DMS79 treated with DMSO at 0.1 percent for 48 hours (cell line): ENCODE measurements at regions not wholly inside any gene's neighbourhood (a gene's known extent, or its start where the extent isn't known, plus 50 kb on each side); places are given as distances from the start of the nearest gene placed in this dataset.
A peak's percentile ranks its signal among the peaks of the same experiment; 100 is the strongest.

Experiments used
- DNase-seq: peaks from one replicate; lab custom pipeline; 2025; lab: John Stamatoyannopoulos, UW

DNA sequence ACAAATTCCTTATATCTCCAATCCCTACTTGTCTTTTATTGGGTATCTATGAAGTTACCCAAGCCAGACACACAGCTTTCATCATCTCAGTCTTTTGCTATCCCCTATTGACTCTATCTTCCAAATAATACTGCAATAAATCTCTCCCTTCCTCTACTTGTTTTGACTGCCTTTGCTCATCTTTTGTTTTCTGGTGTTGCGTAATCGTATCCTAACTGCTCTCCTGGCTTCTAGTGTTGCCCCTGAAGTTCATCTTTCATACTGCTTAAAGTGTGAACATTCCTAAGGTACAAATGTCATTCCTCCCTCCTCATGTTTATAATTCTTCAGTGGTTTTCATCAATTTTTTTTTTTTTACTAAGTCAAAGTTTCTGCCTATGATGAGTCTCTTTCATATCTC, 491.3 kb upstream of the DCC start:
- DNase-seq: no peak

DNA sequence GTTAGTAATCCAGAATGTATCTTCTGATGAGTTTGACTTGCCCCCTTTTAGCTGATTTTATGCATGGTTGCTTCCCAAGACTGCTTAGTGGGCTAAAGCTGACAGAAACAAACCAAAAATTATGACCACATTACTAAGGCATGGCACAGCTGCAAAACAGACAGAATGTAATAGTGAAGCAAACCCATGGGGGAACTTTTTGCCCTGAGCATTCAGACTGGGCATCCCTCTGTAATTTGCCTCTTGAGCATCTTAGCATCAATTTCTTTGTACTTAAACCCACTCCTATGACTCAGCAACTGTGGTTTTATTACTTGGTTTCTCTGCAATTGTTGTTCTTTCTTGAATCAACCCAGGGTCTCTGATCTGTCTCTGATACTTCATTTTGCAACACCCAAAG, 487.3 kb upstream of the DCC start:
- DNase-seq: no peak

DNA sequence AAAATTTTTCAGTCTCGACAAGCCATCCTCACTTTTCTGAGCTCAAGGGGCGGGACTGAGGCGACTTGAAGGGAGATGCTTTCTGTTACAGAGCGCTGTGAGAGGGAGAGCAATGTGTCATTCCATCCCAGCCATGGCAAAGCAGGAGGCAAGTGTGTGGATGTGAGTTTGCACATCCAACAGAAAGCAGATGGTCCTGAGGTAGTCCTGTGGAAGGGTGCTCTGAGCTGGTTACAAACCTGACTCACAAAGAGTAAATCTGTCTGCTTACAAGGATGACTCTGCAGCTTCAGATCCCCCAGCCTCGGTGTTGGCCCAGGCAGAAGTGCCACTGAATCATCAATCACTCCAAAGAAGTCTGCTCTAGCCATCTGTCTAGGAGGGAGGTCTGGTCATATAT, 482.0 kb upstream of the DCC start:
- DNase-seq: no peak

DNA sequence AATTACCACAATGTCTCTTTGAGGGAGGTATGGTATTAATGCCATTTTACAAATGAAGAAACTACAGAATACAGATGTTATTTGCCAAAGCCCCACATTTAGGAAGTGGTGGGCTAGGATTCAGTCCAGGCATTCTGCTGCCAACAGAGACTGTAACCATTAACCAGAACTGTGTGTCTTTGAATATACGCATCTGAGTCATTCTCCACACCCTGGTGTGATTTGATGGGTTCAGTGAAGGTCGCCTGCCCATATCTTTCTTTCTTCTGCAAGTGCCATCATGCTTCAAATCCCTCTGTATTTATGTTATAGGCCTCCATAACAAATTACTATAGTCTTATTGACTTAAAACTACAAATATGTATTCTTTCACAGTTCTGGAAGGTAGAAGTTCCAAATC, 479.0 kb upstream of the DCC start:
- no peak for DNase-seq

DNA sequence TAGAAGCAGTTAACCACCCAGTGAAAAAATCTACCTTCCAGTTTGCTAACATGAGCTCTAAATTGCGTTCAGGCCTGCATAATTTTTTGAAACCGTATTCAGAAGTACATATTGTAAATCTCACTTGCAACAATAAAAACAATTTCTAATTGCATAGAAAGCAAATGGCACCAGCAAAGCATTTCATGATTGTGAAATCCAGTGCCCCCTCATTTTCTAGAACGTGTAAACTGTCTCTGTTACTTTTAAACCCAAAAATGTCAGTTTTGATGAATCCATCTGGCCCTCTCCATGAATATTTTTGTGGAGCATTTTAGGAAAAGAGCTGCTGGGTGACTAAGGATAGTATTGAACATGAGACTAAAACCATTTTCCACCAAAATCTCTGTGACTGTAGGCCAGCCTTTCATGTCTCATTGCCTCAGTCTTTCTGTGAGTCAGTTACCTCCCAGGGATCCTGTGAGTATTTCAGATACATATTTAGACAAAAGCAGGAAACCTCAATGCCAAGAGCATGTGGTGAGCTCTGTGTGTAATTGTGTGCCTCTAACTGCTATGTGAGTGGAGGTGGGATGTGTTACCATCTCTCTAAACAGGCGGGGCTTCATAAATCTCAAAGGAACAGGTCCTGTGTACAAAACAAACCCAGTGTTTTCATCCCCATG, 477.8 kb upstream of the DCC start:
- no peak for DNase-seq

DNA sequence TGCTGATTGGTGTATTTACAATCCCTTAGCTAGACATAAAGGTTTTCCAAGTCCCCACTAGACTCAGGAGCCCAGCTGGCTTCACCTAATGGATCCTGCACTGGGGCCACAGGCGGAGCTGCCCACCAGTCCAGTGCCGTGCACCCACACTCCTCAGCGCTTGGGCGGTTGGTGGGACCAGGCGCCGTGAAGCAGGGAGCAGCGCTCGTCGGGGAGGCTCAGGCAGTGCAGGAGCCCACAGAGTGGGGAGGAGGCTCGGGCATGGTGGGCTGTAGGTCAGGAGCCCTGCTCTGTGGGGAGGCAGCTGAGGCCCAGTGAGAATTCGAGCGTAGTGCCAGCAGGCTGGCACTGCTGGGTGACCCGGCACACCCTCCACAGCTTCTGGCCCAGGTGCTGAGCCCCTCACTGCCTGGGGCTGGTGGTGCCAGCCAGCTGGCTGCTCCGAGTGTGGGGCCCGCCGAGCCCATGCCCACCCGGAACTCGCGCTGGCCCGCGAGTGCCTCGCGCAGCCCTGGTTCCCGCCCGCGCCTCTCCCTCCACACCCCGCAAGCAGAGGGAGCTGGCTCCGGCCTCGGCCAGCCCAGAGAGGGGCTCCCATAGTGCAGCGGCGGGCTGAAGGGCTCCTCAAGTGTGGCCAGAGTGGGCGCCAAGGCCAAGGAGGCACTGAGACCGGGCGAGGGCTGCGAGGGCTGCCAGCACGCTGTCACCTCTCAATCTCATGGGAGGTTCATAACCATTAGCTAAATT, 475.6 kb upstream of the DCC start:
- DNase-seq: no peak

DNA sequence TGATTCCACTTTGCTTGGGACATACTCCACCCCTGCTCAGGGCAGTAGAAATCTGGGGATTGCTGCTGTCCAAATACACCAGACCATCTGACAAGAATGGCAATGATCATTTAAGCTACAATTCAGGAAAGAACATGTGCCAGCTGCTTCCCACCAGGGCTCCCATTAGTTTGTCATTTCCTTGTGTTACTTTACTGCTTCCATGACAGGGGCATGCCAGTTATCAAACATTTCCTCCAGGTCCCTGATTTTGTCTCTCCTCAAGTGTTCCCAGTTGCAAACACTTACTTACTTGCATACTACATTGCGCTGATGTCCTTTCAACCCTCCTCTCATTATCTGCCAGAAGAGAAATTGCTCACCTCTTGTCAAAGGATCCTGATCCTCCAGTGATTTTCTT, 474.5 kb upstream of the DCC start:
- DNase-seq: no peak

DNA sequence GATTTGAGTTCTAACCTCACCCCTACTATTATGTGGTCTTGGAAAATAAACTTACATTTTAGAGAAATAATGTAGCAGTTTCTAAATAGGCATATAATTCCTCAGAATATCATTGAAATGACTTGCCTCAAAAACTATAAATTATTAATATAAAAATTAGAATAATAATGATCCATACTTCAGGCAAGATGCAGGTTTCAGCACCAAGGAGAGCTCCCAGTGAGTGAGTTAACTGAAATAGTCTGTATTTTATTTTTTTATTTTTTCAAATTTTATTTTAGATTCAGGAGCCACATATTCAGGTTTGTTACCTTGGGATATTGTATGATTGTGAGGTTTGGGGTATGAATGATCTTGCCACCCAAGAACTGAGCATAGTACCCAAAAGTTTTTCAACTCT, 472.2 kb upstream of the DCC start:
- DNase-seq: no peak

DNA sequence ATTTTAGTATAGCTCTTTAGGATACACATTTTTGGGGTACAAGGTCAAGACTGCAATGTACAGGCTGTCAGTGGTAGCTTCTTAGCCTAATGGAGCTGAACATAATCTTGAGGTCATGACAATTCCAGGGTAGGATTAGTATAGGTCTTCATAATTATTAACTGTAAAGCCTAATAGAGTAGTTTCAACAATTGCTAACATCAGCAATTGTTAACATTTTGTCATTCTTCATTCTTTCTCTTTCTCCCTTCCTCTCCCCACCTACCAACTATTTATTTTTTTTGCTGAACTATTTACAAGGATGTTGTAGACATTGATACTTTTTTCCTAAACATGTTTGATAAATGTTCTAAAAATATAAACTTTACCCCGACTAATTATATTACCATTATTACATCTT, 461.3 kb upstream of the DCC start:
- DNase-seq: no peak

DNA sequence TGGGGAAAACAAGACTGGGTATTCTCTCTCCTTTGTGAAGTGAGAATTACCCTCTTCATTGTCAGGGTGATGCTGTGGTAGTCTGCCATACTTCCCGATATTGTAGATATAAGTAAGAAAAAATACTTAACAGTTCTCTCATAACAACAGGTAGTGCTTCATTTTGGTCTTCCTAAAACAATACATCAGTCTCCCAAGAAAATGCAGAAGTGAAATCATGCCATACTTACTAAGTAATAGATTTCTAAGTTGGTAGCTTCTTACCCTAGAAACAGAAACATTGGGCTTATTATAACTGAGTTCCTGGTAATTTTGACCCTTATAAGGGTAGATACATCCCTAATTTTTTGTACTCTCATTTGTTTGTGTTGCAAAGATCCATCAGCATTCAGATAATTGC, 460.7 kb upstream of the DCC start:
- no peak for DNase-seq

DNA sequence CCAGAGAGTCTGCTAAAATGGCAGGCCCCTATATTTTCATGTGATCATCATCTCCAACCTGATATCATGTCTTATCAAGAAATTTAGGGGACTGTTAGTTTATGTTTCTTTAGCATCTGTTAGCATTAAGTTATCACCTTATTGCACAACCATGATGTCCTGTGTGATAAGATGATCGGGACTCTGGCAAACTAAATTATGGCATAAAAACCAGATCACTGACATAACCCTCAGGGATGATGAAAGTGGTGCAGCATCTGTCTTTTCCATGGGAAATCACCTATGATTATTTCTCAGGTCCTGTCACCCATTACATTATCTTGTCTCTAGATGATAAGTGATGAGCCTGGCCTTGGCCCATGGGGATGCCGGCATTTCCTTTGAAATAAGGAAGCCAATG, 458.6 kb upstream of the DCC start:
- no peak for DNase-seq

DNA sequence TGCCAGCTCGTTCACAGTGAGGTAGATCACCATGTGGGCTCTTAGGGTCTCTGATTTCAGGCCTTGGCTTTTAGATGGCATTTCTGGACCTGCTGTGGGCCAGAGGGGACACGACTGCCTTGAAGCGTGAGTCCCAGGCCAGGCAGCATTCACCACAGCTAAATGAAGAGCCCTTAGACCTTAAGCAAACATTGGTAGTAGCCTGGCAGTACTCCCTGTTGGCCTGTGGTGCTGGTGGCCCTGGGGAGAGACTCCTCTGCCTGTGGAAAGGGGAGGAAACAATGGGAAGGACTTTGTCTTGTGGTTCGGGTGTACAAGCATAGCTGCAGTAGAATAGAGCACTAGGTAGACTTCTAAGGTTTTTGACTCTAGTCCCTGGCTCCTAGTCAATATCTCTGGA, 456.0 kb upstream of the DCC start:
- no peak for DNase-seq

DNA sequence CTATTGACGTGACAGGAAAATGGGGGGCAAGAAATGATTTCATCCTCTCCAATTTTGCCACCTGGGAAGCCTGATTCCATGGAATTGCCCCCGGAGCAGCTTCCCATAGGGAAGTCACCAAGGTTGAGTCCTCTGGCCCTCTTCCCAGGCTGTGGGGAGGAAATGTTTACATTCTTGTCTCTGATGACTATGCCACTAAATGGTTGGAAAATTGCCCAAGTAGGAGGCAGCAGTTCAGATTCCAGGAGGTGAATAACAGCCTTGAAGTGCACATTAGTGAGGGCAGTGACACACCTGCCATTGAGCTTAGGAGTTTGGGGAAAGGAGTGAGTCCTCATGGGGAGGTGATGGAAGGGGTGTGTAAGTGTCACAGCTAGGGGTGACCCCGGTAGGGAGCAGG, 449.2 kb upstream of the DCC start:
- DNase-seq: peak; percentile 10

DNA sequence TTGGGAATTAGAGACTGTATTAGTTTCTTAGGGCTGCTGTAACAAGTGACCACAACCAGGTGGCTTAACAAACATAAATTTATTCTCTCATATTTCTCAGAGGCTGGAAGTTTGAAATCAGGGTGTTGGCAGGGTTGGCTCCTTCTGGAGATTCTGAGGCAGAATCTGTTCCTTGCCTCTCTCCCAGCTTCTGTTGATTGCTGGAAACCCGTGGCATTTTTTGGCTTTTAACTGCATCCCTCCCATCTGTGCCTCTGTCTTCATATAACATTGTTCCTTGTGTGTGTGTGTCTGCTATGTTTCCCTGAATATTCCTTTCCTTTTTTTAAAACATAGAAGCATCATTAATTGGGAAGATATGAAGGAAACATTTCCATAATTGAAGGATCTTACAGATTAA, 448.1 kb upstream of the DCC start:
- no peak for DNase-seq

DNA sequence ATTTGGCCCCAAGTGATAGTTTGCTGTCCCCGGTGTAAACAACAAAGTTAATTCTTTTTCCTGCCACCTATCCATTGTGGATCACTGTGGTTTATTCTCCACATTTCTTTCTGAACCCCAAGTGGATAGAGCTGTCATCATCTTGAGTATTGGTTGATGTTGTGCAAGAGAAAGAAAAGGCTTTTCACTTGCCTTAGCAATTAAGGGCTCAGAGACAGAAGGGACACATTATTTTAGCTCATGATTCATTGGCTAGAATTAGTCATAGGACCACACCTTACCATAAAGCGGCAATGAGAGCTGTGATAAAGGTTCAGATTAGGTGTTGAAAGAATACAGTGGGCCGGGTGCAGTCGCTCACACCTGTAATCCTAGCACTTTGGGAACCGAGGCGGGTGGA, 442.1 kb upstream of the DCC start:
- no peak for DNase-seq

DNA sequence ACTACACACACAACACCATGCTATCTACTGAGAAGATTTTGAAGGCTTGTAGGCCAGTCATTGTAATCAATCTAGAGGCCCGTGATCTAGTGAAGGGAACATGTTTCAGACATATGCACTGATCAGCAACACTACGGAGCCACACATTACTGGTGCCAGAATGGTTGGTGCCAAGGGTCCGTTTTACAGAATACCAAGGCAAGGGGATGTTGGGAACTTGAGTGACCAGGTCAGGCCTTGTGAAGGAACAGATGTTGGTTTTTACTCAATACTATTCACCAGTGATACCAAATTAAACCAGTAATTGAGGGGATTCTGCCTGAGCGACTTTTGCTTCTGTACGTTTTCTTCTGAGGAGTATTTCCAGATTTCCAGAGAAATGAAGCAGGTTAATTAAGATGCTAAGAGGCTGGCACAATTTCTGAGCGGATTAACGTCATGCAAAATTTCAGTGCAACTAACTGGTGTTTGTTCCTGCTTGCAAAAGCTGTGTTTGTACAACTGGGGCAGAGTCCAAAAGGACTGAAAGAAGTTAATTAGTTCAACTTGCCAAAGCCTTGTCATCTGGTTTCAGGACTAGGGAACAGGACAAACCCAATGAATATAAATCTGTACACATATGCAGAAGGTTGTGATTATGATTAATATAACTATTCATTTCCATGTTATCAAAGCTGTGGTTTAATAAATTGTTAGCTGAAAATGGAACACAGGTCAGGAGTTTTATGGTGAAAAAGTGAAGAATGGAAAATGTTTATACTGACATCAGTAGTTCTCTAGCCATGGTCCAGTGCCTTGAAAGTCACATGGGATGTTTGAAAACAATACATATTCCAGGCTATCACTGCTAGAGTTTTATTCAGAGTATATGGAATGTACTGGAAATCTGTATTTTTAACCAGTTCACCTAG, 432.1 kb upstream of the DCC start:
- no peak for DNase-seq

DNA sequence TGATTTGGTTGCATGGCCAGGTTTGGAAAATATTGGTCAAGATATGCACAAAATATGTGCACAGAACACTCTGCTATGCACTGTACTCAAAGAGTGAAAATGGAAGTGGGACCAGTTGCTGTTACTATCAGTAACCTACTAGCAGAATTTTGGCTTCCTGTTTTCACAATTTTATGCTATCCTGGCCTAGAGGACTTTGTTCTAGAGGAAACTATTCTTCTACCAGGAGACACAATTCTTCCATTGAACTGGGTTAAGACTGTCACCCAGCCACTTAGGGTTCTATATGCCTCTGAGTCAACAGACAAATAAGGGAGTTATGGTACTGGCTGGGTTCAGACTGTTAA, 431.4 kb upstream of the DCC start:
- DNase-seq: no peak

DNA sequence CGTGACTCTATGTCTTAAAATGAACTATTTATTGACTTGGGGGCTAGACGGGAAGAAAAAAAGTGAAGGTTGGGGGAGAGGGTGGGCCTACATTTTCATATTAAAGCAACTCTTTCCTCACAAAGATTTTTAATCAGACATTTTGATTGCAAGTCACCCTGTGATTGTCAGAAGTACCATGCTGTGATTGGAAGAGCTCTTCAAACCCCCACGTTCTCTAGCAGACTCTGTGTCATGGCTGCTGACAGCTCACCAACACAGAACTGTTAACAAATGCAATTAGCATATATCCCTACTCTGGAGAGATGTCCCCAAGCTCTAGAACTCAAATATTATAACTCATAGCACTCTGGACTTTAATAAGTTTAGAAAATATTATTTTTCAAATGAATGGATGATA, 428.4 kb upstream of the DCC start:
- no peak for DNase-seq

DNA sequence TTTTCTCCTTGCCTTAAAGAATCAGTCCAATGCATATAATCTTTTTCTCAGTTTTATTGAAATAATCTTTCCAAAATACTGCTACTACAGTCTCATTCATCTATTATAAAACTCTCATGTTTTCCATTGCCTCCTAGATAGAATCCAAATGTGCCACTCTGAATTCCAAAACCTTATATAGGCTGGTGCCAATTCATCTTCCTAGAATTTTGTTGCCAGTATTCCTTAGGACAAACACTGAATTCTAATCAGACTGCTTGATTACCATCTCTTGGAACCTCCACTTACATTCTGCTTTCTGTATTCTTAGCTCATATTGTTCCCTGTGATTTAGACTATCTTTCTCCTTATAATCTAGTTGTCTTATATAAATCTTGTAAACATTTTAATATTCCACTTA, 427.6 kb upstream of the DCC start:
- no peak for DNase-seq

DNA sequence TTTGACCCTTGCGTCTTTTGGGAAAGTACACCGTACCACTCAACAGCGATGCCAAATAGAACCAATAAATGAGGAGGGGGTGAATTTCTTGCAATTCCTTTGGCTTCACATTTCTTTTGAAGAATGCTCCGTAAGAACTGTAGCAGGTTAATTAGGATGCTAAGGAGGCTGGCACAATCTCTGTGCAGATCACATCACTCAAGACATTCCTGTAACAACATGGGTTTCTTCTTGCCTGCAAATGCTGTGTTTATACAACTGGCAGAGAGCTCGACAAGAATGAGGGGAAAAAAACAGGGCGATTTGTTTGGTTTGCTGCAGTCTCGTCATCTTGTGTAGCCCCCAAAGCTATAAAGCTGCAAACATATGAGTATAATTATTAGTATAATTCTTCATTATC, 424.8 kb upstream of the DCC start:
- no peak for DNase-seq

DNA sequence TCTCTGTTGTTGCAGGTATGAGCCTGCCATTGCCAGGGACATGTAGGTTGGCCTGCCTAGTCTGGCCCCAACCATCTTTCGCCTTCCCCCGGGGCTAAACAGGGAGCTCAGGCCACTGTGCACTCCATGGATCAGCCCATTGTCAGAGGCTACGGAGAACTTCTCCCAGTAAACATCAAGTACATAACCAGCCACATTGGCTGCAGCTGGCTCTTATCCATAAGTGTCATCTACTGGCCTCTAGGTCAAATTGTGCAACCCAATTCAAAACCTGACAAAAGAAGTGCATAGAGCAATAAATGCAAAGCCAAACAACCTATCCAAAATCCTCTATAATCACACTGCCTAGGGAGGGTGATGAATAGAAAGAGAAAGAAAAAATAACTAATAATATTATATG, 418.1 kb upstream of the DCC start:
- DNase-seq: no peak

DNA sequence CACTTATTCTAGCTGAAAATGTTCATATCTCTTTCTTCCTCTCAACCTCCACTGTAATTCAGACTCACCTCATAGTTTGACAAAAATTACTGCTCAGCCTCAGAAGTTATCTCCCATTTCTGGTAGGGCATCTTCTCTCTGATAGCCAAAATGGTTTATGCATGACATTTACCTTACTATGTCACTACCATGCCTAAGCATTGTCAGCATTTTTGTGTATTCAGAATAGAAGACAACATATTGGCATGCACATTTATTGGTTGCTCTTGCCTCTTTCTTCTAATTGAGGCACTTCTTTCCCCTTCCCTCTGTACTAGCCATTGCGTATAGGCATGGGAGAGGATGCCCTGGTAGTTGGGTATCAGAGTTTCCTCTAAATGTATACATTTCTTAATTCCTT, 406.1 kb upstream of the DCC start:
- no peak for DNase-seq

DNA sequence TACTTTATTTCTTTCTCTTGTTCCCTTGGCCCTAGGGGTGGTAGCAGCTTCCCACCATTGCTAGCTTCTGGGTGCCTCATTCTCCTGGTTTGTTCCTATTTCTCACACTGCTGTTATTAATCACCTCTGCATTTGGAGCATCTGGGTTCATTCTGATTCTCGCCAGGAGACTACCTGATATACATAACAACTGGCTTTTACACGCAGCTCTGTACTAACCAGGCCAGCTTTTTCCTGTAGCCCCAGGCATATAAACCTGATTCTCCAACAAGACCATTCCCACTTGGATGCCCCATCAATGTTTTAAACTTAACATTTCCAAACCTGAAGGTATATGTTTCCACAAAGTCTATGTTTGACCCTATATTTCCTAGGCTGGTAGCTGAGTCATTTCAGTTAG, 403.9 kb upstream of the DCC start:
- no peak for DNase-seq
